HuH-7 (cell line): ENCODE measurements at regions not wholly inside any gene's neighbourhood (a gene's known extent, or its start where the extent isn't known, plus 50 kb on each side); places are given as distances from the start of the nearest gene placed in this dataset.
"Not testable (repeated sequence)": the region's sequence is repeated elsewhere in the genome, so short reads cannot be mapped to it uniquely, and the experiment has no call there.

Source experiments
- DNase-seq: peaks from one replicate; pipeline ENCODE4 v3.0.0; 2011; ENCODE audit warnings: low spot score

DNA sequence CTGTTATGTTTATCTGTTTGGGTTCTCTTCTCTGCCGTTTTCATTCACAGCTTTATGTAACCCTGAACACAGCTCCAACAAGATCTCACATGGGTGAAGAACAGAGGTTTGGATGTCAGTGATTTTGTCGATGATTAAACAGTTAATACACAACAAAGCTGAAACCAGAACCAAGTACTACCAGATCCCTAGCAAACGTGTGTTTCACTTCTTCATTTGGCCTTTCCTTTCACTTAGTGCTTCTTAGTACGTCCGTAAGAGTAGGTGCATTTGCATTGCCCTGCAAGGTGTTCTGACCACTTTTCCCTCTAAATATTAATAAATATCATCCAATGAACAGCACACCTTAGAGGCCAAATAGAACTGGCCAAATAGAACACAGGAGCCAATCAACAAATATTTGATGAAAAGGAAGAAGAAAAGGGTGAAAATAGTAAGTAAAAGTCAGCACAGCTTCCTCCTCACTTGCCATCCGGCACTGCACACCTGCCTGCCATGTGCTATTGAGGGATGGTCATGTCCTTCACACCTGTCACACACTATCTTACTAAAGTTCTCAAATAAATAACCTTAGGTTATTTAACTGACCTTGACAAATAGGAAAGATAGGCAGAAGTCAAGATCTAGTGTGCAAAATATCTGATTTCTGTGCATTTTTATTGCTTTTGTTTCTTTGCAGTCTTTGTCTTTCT is 252.6 kb upstream of the ANKRD30A start:
- DNase-seq: no peak

DNA sequence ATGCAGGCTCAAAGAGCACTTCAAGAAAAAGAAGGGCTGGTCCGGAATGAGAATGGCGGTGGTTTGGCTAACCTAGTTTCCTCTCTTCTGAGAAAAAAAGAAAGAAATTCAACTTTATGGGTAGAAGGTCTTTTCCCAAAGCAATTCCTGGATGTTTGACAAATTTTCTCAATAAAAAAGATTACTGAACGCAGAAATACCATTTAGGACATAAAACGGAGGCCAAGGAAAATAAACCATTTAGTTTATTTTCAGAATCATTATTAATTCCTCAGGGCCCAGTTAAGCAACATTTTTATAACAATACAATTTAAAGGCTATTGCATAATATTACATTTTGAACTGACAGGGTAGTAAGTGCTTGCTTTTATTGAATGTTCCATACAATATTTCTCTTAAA is 284.6 kb upstream of the ANKRD30A start:
- DNase-seq: no peak

DNA sequence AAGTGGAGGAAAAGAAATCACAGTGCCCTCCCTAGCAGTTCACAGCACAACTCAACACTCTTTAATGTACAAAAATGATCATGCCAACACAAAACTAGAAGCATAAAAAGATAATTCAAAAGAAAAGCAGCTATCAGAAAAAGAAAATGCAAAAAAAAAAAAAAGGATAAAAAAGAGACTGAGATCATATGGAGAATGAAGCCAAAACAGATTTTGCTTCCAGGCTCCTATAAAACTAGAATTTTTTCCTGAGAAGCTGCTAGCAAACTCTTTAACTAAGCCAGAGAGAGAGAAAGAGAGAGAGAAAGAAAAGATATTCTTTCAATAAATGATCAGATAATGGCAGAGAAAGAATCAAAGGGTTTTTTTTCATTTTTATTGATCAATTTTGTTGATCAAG is 288.0 kb upstream of the ANKRD30A start:
- DNase-seq: no peak

DNA sequence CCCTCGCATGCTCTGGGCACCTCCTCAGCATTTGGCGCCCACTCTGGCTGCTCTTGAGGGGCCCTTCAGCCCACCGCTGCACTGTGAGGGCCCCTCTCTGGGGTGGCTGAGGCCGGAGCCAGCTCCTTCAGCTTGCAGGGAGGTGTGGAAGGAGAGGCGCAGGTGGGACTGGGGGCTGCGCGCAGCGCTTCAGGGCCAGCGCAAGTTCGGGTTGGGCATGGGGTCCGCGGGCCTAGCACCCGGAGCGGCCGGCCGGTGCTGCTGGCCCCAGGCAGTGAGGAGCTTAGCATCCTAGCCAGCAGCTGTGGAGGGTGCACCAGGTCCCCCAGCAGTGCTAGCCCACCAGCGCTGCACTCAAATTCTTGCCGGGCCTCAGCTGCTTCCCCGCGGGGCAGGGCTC is 305.6 kb upstream of the ANKRD30A start:
- no peak for DNase-seq

DNA sequence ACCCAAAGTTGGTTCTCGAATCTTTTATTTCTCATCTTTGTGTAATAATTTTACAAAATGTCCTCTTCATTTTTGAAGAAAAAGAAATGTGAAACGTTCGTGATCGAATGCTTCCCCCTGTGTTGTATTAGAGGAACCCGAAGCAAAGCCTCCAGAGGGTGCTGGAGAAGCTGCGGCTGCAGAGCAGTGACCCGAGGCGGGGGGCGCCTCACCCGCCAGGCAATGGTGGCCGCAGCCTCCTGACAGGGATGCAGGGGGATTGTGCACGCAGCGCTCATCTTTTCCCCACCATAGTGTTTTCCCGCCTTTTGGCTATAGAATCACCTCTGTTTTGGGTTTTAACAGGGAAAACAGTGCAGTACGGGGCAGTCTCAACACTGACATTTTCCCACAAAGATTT is 307.5 kb upstream of the ANKRD30A start:
- DNase-seq: peak; percentile 3

DNA sequence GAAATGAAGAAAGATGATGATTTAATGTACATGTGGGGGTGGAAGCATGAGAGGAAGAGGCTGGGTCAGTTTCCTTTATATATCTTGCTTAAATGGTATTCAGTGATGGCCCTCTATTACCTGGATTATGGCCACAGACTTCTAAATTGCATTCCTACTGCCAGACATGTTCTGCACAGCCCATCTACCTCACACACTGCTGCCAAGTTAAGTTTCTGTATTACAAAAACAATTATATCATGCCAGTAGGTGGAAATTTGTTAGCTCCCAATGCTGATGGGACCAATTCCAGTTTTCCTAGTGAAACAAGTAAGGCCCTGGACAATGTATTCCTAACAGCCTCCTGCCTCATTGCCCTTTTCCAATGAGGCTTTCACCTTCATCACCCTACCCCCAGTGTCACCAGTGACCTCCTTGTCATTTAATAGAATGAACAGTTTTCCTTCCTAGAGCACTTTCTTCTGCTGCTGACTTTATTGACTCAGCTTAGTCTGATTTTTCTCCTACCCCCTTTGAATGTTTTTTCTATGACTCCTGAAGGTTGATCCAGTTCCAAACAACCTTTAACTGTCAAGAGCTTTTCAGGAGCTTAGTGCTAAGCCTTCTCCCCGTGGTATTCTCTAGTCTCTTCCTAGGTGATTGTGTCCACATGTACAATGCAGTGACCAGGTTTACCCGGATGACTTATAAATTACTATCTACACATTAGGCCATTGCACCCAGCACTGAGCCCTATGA is 316.6 kb upstream of the ANKRD30A start:
- DNase-seq: no peak

DNA sequence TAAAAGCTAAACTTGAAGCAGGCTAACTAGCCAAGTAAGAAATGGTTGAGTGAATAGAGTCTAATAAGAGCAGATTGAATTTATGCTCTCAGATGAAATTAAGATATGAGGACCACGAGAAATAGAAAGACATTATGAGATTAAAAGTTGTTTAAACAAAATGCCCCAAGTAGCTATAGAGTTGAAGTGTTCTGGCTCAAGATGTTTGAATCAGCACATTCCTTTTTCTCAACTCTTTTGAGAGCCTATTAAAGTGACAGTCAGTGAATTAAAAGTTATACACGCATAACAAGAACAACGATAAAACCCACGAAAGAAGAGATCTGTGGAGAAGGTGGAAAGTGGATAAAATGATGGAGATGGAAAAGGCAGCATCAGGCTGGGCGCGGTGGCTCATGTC is 322.2 kb upstream of the ANKRD30A start:
- DNase-seq: no peak

DNA sequence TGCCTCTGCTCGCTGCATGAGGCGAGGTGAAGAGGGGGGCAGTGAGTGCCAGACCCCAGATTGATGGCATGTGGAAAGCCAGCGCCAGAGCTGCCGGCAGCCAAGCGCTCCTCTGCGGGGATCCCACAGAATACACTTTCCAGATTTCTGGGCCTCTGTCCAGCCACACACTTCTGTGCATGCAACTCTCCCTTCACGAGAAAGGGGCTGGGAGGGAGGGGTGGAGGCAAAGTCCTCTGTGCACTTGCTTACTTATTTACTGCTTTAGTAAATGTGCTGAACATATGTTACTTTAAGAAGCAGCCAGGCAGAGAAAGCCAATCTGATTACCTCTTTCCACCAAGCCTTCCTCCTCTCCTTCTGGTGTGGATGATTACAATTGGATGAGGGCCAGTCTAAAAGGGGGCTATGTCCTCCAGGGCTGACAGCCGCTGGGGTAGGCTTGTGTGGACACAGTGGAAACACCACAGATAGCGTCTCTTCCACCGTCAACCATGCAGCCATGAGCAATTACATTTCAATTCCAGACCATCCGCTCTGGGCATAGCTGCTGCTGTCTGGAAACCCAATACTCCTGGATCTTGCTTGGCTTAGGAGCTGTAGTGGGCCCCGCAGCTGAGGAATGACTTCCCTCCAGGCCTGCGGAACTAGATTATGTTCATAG is 322.8 kb upstream of the ANKRD30A start:
- no peak for DNase-seq

DNA sequence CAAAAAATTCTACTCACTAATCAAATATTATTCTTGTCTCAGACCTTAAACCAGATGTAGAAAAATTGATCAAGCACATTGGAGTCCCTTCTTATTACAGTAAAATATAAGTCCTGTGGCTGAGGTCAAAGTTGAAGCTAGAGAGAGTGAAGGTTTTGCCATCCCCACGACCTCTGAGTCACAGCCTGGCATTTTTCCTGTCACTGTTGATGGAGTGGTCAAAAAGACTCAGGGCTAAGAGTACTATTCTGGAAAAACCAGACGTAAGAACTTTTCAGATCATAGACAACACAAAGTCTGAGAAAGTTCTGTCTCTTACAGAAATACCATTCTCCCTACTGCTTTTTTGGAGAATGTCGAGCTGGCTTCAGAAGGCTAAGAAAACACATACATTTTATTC is 323.7 kb upstream of the ANKRD30A start:
- DNase-seq: no peak

DNA sequence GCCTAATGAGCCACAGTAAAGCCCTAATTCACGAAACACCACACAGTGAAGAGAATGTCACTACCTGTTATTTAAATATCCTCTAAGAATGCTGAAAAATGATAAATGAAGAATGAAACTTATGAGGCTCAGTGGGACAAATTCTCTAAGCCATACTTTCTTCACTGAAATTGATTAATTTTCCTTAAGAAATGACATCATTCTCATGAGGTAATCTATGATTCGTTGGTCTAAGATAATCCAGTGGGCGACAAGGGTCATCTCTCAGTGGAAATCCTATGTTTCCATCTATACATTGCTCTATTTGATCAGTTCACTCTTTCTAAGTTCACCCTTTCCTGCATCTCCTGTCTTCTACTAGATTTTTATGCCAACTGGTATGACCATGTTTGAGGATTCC is 330.4 kb upstream of the ANKRD30A start:
- DNase-seq: no peak

DNA sequence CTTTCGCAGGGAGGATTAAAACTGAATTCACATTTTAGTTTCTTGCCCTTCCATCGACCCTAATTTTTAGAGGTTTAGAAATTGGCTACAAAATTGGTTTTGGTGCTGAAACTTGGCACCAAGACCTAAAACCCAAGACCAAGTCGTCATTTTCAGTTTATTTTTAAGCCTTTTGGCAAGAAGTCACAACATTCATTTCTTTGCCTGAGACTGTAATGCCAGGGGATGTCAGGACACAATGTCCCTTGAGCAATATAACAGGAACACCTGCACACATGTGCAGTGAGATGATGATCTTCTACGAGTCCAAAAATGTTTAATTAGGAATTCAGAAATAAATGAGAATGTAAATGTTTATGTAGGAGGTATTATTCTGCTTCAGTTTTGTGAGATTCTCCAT is 335.4 kb upstream of the ANKRD30A start:
- DNase-seq: no peak

DNA sequence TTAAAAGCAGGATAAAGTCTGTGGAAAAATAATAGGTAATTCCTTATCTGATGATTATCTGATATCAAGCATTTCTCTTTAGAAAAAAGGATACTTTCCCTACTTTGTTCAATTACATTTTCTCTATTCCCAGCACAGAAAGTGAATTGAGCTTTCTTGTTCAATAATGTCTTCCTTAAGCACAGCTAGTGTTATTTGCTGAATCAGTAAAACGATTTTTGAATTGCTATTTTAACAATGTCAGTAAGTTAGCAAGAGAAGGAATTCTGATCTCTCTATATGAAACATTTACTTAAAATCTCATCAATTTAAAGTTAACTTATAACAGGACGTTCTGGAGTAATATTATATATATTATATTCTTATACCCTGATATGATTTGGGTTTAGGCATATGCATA is 337.2 kb upstream of the ANKRD30A start:
- no peak for DNase-seq

DNA sequence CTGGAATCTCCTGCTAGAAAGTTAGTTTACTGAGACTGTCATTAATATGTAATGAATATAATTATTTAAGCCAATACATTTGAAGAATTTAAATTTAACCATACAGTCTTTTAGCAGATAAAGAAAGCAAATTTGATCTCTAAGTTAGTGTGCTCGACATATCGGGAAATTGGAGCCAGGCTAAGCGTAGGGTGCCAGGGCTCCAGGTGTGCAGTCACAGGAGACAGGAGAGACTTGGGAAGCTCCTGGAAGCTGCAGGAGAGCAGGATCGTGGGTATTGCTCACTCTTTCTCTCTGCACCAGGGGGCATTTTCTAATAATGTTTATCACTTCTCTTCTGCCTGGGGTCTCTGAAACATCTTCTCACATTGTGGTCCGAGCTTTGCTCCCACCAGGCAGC is 342.0 kb upstream of the ANKRD30A start:
- DNase-seq: no peak

DNA sequence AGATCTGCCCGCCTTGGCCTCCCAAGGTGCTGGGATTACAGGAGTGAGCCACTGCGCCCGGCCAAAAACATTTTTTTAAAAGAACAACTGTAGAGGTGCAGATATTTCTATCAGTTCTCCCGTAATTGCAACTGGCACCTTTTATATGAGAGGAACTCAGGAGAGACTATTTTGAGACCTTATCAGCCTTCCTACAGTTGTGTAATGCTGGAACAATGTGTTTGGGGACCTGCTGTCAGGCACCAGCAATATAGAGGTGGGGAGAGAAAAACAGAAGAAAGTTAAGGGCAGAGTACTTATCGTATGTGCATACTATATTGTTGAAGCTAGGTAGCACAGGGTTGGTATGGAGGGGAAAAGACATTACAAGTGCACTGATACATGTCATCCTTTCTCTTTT is 343.8 kb upstream of the ANKRD30A start:
- no peak for DNase-seq

DNA sequence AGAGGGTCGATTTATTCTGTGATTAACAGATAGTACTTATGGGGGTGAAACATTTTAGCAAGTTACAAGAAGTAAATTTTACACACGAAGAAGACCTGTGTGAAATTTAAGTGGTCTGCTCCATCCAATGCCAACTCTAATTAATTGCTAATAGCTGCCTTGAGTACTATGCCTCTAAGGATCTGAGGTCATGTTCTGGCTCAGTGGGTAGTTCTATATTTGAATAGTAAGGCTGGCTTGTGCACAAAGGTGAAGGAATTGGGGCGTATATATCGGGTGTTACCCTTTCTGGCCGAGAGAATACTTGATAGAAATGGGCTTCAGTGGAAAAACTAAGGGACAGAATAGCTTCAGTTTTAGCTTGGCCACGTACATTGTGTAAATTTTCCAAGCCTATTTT is 345.2 kb upstream of the ANKRD30A start:
- no peak for DNase-seq

DNA sequence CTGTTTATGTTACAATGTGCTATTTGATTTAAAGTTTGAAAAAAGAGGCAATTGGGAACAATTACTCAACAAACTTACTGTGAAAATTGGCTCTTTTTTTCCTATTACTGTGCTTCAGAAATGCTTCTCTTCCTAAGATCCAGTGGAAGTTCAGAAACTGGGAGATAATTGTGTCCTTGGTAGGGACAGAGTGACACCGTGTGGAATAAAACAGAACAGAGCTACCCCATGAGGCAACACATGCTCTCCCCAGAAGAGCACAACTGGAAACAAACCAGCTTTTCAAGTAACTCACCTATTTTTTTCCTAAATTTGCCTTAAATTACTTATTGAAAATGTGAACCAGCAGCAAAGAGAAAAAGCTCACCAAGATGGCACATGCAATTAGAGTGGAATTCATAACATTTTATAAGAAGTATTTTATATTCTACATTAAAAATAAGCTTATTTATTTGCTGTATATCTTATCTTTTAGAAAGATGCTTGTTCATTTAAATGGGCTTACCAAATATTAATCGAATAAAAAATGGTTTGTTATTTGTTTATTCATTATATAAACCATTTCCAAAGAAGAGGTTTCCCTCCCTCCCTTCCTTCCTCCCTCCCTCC is 346.1 kb upstream of the ANKRD30A start:
- DNase-seq: peak; percentile 44

DNA sequence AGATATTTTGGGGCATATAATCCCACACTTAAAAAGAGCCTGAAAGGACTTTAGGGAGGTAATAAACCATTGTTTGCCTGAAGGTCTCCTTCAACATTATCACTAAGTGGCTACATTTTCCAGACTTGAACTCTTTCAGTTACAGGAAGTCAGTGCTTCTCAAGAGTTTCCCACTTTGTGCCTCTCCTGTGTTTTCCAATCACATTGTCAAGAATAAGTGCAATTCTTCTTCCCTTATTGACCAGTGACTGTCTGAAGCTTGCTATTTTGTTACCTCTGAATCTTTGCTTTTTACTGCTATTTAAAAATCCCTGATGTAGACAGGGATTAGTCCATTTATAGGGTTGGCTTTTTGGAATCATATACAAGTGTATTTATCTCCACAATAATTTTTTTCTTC is 346.7 kb upstream of the ANKRD30A start:
- DNase-seq: no peak

DNA sequence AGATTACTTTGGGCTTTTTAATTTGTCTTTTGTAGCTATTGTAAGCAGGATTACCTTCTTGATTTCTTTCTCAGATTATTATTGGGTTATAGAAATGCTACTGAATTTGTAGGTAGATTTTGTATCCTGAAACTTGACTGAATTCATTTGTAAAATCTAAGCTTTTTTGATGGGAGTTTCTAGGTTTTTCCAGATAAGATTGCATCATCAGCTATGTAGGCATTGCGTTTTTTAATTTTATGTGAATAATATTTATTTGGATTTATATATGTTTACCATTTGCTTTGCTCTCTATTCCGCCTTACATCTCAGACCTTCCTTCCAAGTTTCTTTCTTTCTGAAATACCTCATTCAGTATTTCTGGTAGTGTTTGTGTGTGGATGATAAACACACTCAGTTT is 351.7 kb upstream of the ANKRD30A start:
- DNase-seq: no peak

DNA sequence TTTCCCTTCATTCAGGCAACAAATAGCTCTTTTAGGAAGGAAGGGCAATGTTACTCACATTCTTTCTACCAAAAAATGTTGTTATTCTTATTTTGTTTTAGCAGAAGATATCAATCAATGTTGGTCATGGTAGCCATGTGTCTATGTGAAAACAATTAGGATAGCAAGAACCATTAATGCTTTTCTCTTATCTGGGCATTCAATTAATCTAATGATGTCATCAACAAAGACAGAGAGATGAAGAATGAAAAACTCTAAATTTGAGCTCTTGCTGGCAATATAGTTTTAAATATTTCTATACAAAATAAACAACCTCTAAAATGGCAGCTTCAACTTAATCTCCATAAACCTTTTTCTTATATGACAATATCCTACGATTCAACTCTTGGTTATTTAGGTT is 353.7 kb upstream of the ANKRD30A start:
- no peak for DNase-seq

DNA sequence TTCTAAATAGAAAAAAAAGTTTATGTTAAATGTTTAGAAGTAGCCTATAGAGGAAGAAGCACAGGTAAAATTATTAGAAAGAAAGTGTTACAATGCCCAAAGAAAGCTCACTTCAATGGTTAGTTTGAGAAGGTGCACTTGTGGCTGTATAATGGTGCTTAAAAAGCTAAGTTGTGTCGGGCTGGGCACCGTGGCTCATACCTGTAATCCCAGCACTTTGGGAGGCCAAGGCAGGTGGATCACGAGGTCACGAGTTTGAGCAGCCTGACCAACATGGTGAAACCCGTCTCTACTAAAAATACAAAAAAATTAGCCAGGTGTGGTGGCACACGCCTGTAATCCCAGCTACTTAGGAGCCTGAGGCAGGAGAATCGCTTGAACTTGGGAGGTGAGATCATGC is 355.7 kb upstream of the ANKRD30A start:
- DNase-seq: not testable (repeated sequence)

DNA sequence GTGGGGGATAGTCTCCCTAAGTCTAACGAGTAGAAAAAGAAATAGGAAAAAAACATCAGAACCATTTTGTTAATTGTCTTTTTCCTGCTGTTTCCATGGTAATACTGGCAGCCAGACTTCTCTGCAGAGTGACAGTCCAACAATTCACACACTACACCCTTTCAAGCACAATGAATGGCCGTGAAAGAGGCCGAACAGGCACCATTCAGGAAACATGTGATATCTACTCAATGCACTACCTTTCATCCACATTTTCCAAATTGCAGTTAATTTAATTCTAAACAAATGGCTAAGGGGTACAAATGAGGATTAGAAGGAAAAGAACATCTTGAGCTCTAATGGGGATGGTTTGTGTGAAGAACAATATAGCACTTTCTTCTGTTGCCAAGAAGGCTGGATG is 358.5 kb upstream of the ANKRD30A start:
- DNase-seq: no peak

DNA sequence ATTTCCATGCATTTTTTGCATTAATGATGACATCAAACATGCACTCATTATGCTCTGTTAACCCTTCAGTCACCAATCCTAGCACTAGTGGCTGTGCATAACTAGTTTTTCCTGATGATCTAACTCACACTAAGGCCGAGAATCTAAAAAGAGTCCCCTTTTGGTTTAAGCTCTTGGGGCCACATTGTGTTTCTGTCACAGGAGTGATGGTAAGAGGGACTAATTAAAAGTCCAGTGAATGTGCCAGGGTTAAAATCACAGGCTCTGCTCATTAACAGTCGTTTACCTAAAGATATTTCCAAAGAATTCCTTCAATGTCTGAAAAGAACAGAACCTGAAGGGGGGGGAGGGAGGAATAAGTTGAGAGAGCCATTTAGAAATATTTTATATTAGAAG is 359.0 kb upstream of the ANKRD30A start:
- DNase-seq: no peak

DNA sequence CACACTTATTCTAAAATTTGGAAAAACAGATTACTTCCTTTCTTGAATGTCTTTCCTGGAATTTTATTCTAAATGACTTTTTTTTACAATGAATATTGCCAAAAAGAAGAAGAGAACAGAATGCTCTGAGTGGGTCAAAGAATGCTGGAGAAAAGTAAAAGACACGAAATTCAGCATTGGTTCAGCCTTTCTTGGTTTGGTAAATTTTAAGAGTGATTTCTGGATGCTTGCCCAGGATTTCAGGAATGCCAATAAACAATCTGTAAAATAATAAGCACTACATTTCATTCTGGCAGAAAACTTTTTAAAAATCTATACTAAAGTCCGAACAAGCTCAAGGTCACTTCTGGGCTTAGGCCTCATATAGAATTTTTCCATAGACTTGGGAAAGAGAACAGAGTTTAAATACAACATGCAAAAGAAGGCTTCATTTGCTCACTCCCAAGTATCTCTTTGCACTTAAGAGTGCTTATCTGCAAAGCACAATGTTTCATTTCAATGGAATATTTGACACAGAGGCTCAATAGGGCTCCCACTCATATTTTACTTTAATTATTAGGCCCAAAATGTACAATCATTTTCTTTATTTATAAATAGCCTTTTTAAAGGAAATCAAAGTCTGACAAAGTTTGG is 359.5 kb upstream of the ANKRD30A start:
- no peak for DNase-seq
